Islet precursor cell (in vitro differentiated cells): ENCODE measurements at regions not wholly inside any gene's neighbourhood (a gene's known extent, or its start where the extent isn't known, plus 50 kb on each side); places are given as distances from the start of the nearest gene placed in this dataset.
A peak's percentile ranks its signal among the peaks of the same experiment; 100 is the strongest.
"Not testable (repeated sequence)": the region's sequence is repeated elsewhere in the genome, so short reads cannot be mapped to it uniquely, and the experiment has no call there.

Source experiments
- DNase-seq: peaks from one replicate; pipeline ENCODE4 v3.0.0-alpha.2; 2018

DNA sequence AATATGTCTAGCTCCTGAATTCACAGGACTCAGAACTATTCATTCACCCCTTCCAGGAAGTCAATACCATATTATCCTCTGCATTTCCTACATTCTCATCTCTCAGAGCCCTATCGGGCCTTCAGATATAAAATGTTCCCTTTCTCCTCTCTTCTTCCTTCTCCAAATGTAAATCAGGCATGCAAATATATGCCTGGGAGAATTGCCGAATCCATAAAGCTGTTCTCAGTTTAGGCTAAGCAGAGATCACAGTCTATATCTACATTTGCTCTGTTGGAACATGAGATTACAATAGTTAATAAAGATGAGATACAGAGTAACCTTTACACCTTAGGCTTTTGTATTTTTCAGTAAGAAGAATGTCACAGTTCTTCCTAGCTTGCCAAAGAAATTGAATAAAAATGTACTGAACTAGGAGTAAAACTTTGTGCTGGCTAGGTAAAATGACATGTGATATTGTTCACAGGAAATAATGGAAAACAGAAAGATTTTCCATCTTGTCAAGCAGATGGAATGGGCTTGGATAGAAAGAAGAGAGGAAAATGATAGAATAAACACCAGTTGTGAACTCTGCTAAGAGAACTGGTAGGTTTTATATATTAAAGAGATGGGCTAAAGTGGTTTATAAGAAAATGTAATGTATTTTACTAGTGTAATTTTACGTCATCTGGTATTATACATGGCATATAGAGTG is 161.5 kb downstream of the NRIP1 start:
- no peak for DNase-seq

DNA sequence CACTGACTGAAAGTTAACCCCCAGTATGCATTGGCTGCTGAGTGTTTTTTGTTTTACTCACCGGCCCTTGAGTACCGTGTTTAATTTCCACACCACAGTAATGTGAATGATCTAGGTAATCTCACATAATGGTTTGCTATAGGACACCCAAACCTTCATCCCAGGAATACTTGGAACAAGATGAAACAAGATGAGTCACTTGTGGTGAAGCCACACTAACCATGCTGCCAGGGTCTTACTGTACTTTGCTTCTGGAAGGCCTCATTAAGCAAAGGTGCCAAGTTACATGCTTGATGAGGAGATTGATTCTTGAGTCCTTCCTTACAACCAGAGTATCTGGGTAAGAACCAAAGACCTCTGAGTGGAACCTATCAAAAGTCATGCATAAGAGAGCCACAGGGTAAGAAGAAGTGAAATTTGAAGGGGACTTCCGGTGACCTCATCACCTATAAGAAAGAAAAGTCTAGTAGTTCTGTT is 163.3 kb downstream of the NRIP1 start:
- DNase-seq: no peak

DNA sequence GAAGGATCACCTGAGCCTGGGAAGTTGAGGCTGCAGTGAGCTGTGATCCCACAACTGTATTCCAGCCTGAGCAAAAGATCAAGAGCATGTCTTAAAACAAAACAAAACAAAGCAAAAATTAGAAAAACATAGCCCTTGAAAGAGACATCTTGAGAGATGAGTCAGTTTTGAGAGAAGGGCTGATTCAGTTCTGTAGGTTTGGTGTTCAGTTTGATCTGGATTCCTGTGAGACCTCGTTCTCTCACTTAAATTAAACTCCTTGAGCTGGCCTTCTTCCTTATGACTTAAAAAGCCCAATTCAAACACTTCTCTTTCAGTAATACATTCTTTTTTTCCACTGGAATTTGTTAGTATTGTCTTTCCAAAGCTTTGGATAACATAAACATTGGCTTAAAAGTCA is 164.2 kb downstream of the NRIP1 start:
- no peak for DNase-seq

DNA sequence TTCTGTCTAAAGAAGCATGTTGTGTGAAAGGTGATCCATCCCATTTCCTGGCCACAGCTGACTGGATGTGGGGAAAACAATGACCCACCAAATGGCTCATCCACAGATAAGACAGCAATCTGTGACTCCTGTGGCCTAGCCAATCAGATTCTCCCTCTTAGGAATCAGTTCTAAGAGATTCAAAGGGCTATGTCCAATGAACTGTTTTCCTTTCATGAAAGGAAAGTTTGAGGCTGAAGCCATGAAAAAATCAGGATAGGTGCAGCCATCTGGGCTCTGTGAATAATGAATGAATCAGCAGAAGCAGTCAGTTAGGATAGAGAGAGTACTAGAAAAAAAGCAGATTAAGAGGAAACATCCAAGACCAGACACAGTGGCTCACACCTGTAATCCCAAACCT is 164.7 kb downstream of the NRIP1 start:
- DNase-seq: no peak

DNA sequence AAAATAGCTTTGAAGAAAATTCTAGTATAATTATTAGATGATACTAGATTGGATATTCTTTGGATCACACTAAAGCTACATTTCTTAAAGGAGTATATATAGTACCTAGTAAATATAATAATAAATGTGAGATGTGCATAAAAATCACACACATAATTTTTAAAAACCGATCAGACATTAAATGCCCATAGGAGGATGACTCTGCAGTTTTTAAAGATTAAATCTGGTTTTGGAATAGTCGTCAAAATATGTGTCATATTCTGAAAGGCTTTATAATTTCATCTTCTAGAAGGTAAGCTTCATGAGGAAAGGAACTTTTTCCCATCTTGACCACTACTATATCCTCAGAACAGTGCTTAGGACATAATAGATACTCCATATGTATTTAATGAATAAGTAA is 169.0 kb downstream of the NRIP1 start:
- DNase-seq: no peak

DNA sequence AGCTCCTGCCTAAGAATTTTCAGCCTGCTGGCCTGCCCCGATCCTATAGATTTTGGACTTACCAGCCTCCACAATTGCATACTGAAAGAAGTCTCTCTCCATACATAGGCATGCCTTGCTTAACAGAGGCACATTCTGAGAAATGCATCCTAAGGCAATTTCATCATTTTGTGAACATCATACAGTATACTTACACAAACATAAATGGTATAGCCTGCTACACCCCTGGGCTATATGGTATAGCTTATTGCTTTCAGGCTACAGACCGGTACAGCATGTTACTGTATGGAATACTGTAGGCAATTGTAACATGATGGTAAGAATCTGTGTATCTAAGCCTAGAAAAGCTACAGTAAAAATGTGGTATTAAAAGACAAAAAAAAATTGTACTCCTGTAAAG is 174.7 kb downstream of the NRIP1 start:
- DNase-seq: no peak

DNA sequence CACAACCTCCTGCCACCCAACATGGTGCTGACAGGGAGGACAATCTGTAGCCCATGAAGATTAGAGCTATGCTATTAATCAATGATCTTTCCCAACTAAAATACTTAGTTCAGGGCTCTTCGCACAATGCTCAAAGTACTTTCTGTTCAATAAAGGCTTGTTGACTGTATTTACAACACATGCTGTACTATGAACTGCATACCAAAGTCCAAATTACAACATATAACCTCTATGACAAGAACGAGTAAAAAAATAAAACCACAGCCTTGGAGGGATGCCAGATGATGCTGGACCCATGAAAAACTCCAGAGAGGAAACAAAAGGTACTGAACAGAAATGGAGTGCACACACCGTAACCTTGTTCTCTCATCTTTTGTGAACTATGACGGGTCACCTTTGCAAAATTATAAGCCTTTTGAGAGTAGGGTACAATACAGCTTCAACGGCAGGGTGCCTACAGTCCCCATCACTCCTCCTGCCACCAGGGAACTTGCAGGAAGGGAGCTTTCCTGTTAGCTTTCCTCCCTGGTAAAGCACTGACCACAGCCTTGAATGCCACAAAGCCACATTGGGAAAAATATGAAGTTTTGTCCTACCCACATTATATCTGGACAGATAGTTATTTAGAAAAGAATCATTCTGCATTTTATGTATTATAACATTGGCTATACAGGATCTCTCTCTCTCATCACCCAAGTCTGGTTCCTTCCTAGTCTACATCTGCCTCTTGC is 175.6 kb downstream of the NRIP1 start:
- no peak for DNase-seq

DNA sequence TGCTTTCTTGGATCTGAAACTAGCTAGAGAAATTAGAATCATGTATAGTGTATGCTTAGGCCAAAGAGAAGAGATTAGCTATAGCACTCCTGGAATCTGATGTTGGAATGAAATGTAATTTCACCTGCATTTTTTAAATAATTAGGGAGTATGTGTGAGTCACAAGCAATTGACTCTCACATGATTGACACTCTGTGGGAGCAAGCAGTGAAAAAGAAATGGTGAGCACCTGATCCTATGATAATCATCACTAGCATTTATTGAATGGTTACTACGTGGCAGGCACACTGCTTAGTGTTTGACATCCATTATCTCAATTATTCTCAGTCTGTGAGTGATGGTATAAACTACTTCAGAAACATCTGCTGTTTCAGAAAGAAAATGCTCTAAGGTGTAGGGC is 176.6 kb downstream of the NRIP1 start:
- no peak for DNase-seq

DNA sequence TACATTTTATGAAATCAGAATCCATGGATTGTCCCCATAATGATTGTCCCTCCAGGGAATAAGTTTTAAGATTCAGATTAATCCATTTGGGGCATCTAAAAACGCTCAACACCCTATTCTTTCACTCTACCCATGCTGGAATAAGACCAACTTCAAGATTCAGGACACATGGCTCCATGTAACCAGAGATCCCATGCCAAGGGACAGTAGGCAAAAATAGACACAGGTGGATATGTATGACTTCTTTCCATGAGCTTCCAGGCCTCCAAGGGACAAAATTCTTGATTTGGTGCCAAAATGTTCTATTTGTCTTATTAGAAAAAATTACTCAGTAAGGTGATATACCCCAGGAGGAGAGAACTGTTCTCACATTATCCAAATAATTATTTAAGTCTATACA is 178.8 kb downstream of the NRIP1 start:
- no peak for DNase-seq

DNA sequence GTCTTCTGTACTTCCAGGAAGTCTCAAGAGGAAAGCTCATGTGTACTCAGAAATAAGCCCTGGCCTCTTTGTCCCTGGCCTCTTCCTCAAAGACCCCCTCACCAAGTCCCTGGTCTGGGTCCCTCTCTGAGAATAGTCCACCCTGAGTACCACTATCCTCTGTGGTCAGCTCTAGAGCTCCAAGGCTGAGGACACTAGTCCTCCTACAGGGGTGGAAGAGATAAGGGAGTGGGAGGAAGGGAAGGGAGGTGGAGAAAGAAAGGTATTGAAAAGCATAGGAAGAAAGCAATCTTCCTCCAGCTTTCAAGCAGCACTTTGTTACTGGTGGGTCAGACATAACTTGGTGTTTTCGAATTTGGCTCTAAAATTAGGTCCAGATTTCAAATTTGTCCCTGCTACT is 181.4 kb downstream of the NRIP1 start:
- no peak for DNase-seq

DNA sequence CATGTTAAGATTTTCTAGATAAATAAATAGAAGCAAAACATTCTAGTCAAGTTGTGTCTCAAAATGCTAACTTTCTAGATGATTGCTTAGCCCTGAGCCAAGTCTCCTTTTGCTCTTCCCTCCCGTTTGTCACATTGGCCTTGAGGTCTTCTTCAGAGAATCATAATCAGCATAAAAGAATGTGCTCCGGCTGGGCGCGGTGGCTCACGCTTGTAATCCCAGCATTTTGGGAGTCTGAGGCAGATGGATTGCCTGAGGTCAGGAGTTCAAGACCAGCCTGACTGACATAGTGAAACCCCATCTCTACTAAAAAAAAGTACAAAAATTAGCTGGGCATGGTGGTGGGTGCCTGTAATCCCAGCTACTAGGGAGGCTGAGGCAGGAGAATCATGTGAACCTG is 182.3 kb downstream of the NRIP1 start:
- not testable (repeated sequence) for DNase-seq

DNA sequence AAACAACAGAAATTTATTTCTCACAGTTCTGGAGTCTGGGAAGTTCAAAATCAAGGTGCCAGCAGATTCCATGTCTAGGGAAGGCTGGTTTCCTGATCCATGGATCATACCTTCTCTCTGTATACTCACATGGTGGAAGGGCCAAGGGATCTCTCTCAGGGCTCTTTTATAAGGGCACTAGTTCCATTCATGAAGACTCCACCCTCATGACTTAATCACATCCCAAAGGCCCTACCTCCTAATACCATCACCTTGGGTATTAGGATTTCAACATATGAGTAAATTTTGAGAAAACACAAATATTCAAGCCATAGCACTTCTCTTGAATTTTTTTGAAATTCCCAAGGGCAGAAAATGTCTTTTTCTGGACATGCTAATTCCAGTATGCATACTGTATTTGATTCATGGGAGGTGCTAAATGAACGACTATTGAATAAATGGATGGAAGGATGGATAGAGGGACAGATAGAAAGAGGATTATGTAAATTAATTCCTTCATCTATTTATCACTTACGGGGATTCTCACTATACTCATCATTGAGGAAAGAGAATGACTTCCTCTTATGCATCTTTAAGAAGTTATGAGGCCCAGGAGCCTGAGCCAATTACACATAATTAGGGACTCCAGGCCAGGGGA is 182.8 kb downstream of the NRIP1 start:
- DNase-seq: no peak

DNA sequence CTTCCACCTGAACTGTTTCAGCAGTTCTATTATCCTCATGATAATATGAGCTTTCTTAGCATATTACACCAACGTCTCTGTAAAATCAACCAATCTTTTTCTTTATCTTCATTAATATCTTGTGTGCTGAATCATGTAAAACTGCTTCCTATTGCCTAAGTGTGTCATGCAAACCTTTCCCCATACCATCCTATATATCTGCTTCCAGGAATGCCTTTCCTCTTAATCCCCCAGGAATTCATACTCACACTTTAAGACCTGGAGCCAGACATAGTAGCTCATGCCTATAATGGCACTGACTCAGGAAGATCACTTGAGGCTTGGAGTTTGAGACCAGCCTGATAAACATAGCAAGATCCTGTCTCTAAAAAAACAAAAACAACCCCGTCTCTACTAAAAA is 183.9 kb downstream of the NRIP1 start:
- no peak for DNase-seq

DNA sequence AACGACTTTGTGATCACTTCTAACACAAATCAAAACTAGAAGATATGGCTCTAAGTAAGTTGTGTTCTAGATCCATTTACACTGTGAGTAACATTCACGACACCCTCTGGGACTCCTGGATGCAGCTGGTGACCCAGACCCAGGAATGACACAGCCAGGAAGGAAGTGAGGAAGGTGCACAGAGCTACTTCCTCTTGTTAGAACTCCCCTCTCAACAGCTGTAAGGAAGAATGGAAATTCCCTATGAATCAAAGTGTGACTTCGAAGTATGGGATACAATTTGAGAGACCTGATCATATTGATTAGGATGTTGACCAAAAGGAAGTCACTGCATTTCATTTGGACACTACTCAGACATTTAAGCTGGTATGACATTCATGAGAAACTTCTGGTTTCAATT is 185.3 kb downstream of the NRIP1 start:
- DNase-seq: no peak

DNA sequence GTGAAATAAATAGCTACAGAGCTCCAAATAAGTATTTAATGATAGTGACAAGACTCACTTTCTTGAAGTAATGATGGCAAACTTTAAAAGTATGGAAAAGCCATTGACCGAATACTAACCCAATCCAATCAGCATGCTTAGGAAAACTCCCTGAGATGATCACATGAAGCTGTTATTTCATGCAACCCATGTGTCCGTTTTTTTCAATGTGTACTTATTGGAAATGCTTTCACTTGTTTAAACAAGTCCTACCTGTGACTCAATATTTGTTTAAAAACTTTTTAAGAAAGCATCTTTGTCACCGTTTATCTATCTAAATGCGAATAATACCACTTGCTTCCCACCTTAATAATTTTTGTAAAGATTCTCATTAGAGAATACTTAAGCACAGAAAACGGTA is 185.8 kb downstream of the NRIP1 start:
- DNase-seq: no peak

DNA sequence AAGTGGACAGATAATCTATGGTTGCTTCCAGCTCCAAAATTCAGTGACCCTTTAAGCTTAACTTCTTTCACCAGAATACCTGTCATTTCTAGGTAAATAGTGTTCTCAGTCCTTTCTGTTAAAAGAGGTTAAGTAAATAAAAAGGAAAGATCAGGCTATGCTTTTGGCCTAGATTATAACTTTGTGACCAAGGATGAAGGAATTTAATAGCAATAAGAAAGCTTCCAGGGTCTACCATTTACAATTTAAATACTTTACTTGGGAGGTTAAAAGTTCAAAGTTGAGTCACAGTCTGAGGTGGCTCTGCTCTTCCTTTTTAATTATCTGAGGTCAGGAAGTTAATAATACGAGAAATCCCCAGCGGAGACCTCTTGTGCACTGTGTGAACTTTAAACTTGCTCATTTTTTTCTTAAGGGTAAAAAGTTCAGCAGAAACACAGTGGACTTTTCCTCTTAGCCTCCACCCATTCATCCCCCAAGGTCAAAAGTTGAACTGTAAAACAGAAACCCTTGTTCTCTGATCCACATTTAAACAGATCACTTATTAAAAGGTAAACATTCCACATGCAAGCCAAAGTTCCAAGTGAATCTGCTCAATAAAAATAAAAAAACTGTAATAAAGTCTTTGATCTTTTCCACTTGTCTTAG is 187.1 kb downstream of the NRIP1 start:
- DNase-seq: no peak

DNA sequence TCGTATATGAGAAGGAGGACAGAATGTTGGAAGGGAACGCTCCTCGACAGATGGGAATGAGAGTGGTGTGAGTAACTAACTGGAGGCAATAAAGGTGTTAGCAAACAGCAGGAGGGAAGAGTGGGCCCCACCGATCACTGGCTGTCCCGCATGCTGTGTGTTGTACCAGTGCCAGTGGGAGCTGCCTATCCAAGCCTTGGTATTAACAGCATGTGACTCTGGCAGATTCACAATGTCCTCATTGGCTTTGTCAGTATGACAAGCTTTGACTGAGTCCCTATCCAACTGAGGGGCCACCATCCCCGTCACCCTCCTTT is 188.3 kb downstream of the NRIP1 start:
- peak; percentile 61 for DNase-seq

DNA sequence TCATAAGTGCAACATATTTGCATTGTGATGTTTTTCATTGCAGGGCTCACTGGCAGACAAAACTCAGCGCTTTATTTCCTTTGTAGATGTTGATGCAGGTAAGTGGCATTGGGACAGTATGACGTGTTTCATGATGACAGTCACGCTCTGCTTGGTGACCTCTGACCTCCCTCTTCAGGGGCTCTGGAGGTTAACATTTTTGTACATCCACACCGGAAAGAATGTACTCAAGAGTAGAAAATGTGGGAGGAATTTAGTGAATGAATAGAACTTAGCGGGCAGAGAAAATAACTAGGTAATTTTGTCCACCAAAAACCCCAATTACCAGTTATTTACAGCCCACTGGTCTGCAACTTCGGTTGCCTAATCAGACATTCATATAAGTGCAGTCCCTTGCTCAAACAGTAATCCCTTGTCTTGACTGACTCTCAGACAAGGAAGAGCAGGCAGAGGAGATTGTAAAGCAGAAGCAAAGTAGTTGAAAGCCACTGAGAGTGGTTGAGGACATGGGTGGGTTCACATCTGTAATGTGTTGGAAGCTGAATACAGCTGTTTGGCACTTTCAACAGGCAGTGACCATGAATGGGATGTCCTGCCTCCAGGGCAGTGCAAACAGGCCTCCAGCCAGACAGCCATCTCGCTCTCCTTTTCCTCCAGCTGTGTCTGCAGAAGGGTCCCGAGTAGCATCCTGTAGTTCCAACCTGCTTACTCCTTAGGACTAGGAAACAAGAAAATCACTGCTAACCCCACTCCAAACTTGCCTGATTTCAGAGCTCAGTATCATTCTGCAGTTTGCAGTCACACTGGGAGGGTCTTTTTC is 188.9 kb downstream of the NRIP1 start:
- DNase-seq: peak; percentile 86

DNA sequence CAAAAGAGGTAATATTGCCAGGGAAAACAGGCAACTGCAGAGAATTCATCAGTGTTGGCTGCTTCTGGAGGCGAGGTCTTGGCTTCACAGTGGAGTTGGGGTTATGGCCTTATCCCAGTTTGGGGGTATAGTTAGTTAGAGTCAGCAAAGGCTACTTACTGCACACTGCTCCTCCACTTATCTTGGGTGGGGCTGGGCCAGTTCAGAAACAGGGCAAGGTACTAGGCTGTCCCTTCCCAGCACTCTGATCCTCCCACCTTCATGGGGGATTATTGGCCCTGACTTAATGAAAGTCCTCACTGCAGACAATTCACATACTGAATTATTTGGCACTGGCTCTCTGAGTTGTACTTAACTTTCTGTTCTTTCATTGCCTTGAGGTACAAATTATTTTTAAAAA is 189.6 kb downstream of the NRIP1 start:
- DNase-seq: no peak

DNA sequence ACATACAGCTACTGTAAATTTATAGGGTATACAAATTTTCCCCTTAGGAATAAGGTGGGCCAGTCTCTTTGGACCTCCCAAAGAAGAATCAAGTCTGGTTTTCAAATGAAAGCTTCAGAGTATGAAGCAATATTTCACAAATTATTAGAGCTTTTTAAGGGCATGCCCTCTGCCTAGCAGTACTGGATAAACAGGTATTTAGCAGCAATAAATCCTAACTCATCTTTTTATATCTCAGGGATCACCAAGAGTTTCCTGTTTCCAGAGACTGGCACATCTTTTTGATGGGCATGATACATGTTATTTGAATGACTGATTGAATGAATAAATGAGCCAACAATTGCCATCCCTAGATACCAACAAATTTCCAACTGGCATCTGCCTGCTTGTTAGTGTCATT is 190.4 kb downstream of the NRIP1 start:
- no peak for DNase-seq

DNA sequence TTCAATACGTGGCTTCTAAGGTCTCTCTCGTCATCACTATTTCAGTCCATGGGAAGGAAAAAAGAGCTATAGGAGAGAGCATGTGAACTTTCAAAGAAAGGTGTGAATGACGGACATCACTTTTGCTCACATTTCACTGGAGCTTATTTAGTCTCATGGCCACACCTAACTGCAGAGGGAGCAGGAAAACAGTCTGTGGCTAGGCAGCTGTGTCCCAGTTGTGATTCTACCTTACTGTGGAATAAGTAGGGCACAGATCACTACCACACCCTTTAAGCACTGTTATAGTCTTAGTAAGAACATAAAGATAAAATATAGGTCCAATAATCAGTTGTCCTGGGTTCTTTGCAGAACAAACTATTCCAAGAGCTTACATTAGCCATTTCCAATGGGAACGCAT is 192.9 kb downstream of the NRIP1 start:
- no peak for DNase-seq

DNA sequence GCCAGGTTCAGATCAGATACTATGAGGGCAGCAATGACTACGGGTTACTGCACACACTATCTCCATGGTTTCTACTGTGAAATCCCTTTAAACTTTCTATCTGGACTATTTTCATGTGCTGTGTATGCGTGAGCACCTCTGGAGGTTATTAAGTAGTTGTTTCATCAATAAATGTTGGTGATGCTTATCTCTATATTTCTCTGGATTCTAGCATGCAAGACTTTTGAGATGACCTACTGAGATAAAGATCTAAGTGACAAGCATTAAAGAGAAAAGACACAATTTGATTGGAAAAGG is 194.0 kb downstream of the NRIP1 start:
- DNase-seq: no peak
